CD14-positive monocyte (primary cell): ENCODE measurements at regions not wholly inside any gene's neighbourhood (a gene's known extent, or its start where the extent isn't known, plus 50 kb on each side); places are given as distances from the start of the nearest gene placed in this dataset.

Experiments used
- DNase-seq, 3 donors: peaks; one replicate each; pipeline ENCODE4 v3.0.0-alpha.2; 2011 to 2022
- H2AFZ ChIP-seq: 2 replicates; pipeline ENCODE4 v1.6.0; 2012; ENCODE audit warnings: mild to moderate bottlenecking, low read depth, low read length, inconsistent platforms; ENCODE audit not compliant: insufficient read depth, poor library complexity, severe bottlenecking
- H3K27ac ChIP-seq, 2 donors: 1 replicate in 1 of 2; 2 replicates in 1 of 2; pipeline ENCODE4 v1.5.1; 2012 to 2013; ENCODE audit warnings: low read length in 2 of 2, control low read depth in 1 of 2, inconsistent platforms in 1 of 2, low read depth in 1 of 2, mild to moderate bottlenecking in 1 of 2
- H3K27me3 ChIP-seq, 2 donors: one replicate each; pipeline versions ENCODE4 v1.6.0 to v1.6.1; 2011 to 2013; ENCODE audit warnings: low read length in 2 of 2; ENCODE audit not compliant: control insufficient read depth in 2 of 2, insufficient read depth in 2 of 2
- H3K36me3 ChIP-seq, 2 donors: replicated peaks in 1 of 2; 1 replicate in 1 of 2; 2 replicates in 1 of 2; pipeline versions ENCODE4 v1.5.1 to v1.6.1; 2012 to 2013; ENCODE audit warnings: low read length in 2 of 2, control low read depth in 1 of 2, inconsistent platforms in 1 of 2, mild to moderate bottlenecking in 1 of 2; ENCODE audit not compliant: insufficient read depth in 2 of 2, control insufficient read depth in 1 of 2
- H3K4me1 ChIP-seq, 2 donors: 1 replicate in 1 of 2; 2 replicates in 1 of 2; pipeline versions ENCODE4 v1.5.1 to v1.6.1; 2012 to 2013; ENCODE audit warnings: low read length in 2 of 2, control low read depth in 1 of 2, inconsistent platforms in 1 of 2, mild to moderate bottlenecking in 1 of 2, moderate library complexity in 1 of 2; ENCODE audit not compliant: insufficient read depth in 2 of 2, control insufficient read depth in 1 of 2
- H3K4me2 ChIP-seq: replicated peaks from 2 replicates; pipeline ENCODE3; 2012; ENCODE audit warnings: low read length, moderate library complexity, mild to moderate bottlenecking; ENCODE audit not compliant: poor library complexity, severe bottlenecking; ENCODE audit errors: extremely low read depth
- H3K4me3 ChIP-seq, 3 experiments: fragments of 200-600 bp in 1 of 3; sonication (generic) in 1 of 3; replicated peaks in 1 of 3; 1 replicate in 2 of 3; 2 replicates in 1 of 3; pipeline ENCODE4 v1.5.1; 2011 to 2013; ENCODE audit warnings: low read length in 3 of 3, mild to moderate bottlenecking in 3 of 3, control low read depth in 2 of 3, low read depth in 2 of 3, inconsistent platforms in 1 of 3, moderate library complexity in 1 of 3
- H3K79me2 ChIP-seq: 2 replicates; pipeline ENCODE4 v1.6.0; 2012; ENCODE audit warnings: mild to moderate bottlenecking, control low read depth, inconsistent platforms, low read length, moderate library complexity; ENCODE audit not compliant: insufficient read depth
- H3K9ac ChIP-seq: 2 replicates; pipeline ENCODE4 v1.6.0; 2017; ENCODE audit warnings: low read length, mild to moderate bottlenecking; ENCODE audit not compliant: insufficient read depth, poor library complexity, severe bottlenecking
- H3K9me3 ChIP-seq, 2 donors: replicated peaks in 1 of 2; 1 replicate in 1 of 2; 2 replicates in 1 of 2; pipeline versions ENCODE4 v1.5.1 to v1.6.1; 2012 to 2013; ENCODE audit warnings: low read length in 2 of 2, control low read depth in 1 of 2; ENCODE audit not compliant: control insufficient read depth in 1 of 2, insufficient read depth in 1 of 2
- H4K20me1 ChIP-seq: 2 replicates; pipeline ENCODE4 v1.6.0; 2012; ENCODE audit warnings: mild to moderate bottlenecking, low read length, control low read depth, moderate library complexity; ENCODE audit not compliant: insufficient read depth
- H3K27ac Mint-ChIP-seq, 7 donors: one replicate each; pipeline ENCODE4 v1.8.0; 2020; ENCODE audit warnings: mild to moderate bottlenecking in 7 of 7, mixed read lengths in 7 of 7, moderate library complexity in 6 of 7, inconsistent platforms in 2 of 7
- H3K27me3 Mint-ChIP-seq, 3 donors: one replicate each; pipeline ENCODE4 v1.8.0; 2021 to 2022; ENCODE audit warnings: low read depth in 3 of 3, mild to moderate bottlenecking in 3 of 3, mixed read lengths in 3 of 3, moderate library complexity in 3 of 3, inconsistent platforms in 1 of 3
- H3K36me3 Mint-ChIP-seq, 2 donors: one replicate each; pipeline ENCODE4 v1.8.0; 2020; ENCODE audit warnings: mixed read lengths in 2 of 2, inconsistent platforms in 1 of 2, mild to moderate bottlenecking in 1 of 2
- H3K4me1 Mint-ChIP-seq: one replicate; pipeline ENCODE4 v1.8.0; 2020; ENCODE audit warnings: mild to moderate bottlenecking, mixed read lengths
- H3K4me3 Mint-ChIP-seq, 2 donors: one replicate each; pipeline ENCODE4 v1.8.0; 2020; ENCODE audit warnings: mild to moderate bottlenecking in 2 of 2, mixed read lengths in 2 of 2, moderate library complexity in 1 of 2
- H3K9me3 Mint-ChIP-seq, 7 donors: one replicate each; pipeline ENCODE4 v1.8.0; 2020 to 2022; ENCODE audit warnings: mixed read lengths in 7 of 7, mild to moderate bottlenecking in 6 of 7, moderate library complexity in 6 of 7, inconsistent platforms in 2 of 7
- WGBS: methylation state at CpG from one replicate; pipeline ENCODE4 v1.1.5; 2013; ENCODE audit warnings: missing lambda C conversion rate; ENCODE audit not compliant: insufficient coverage; 5-methylcytosine and 5-hydroxymethylcytosine counted together
- intact Hi-C, 2 donors: fragments of 100-400 bp; cut with micrococcal nuclease; formaldehyde crosslinking; loops; one replicate each; pipeline versions ENCODE4 v1.15.0 to v1.15.1; 2023
- TF ChIP-seq, protein P1 (sequence below): fragments of 200-600 bp; IDR thresholded peaks from one replicate; pipeline ENCODE4 v1.8.0; 2022; ENCODE audit warnings: antibody characterized with exemption, mild to moderate bottlenecking

DNA sequence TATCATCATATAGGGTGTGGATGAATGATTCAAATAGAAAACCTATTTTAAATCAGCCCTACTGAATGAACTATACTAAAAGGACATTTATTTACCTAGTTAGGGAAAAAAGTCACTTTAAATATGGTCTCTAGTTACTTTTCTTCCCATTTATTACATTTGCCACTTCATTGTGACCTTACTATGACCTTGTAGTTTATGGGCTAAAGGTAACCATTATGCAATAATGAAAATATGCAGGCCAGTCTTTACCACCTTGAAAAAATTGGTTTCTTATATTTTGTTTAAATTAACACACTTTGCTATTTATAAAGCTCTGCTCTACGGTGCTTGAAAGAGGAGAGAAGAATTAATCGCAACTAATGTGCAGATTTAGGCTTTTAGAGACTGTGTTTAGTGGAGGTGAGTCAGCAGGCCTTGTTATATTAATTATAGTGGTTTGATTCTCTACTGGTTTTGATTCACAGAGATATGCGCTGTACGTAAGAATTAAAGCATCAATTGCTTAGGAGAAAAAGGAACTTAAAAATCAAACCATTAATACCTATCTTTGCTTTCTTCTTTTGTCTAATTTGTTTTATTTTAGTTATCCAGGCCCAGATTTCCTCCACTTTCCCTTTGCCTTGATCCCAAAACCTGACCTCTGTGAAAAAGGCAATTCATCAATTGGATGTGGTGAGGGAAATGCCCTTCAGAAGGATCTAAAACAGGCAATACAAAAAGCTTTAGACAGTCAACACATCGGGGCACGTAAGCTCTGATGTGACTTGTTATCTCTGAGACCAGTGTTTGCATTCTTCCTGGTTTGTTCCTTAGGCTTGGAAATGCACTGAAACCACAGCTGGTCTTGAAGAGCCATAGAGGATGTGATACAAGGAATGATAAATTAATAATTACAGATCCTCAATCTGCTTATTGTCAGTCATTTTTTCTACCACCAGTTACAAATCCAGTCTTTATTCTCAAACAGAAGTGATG, 141.2 kb upstream of the HDAC9 start:
- peak overlapping the region in 3 of 7 donors; percentile 16 to 70 (median 32) for H3K27ac Mint-ChIP-seq
- peaks cover 7 to 10% of the 10 kb centered on the region in 2 donors for H3K36me3 Mint-ChIP-seq
- peaks cover 3 to 10% of the 10 kb centered on the region in 2 donors for H3K4me1 ChIP-seq
- H3K4me1 Mint-ChIP-seq = peaks cover 10% of the 10 kb centered on the region
- H2AFZ ChIP-seq = no peak overlapping the region
- no peak for DNase-seq
- H3K9ac ChIP-seq = no peak overlapping the region
- H3K36me3 ChIP-seq = peaks cover 2 to 9% of the 10 kb centered on the region in 2 donors
- H3K4me2 ChIP-seq = no peak overlapping the region
- H3K4me3 ChIP-seq = no peak overlapping the region
- H3K9me3 ChIP-seq = no peaks in the 10 kb centered on the region
- peaks cover 76% of the 10 kb centered on the region for H4K20me1 ChIP-seq
- H3K27me3 ChIP-seq = no peaks in the 10 kb centered on the region
- peaks cover 84% of the 10 kb centered on the region for H3K79me2 ChIP-seq
- peak overlapping the region in 1 of 2 donors; percentile 47 for H3K27ac ChIP-seq
- 40% methylated on average over 2 of the region's 6 CpGs for WGBS
- H3K4me3 Mint-ChIP-seq = no peak overlapping the region
- peaks cover 0 to 1% (median 0%) of the 10 kb centered on the region in 3 donors for H3K27me3 Mint-ChIP-seq
- TF ChIP-seq, protein P1, sequence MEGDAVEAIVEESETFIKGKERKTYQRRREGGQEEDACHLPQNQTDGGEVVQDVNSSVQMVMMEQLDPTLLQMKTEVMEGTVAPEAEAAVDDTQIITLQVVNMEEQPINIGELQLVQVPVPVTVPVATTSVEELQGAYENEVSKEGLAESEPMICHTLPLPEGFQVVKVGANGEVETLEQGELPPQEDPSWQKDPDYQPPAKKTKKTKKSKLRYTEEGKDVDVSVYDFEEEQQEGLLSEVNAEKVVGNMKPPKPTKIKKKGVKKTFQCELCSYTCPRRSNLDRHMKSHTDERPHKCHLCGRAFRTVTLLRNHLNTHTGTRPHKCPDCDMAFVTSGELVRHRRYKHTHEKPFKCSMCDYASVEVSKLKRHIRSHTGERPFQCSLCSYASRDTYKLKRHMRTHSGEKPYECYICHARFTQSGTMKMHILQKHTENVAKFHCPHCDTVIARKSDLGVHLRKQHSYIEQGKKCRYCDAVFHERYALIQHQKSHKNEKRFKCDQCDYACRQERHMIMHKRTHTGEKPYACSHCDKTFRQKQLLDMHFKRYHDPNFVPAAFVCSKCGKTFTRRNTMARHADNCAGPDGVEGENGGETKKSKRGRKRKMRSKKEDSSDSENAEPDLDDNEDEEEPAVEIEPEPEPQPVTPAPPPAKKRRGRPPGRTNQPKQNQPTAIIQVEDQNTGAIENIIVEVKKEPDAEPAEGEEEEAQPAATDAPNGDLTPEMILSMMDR = no peak
- H3K9me3 Mint-ChIP-seq = no peaks in the 10 kb centered on the region
- intact Hi-C loops = no loop called here

DNA sequence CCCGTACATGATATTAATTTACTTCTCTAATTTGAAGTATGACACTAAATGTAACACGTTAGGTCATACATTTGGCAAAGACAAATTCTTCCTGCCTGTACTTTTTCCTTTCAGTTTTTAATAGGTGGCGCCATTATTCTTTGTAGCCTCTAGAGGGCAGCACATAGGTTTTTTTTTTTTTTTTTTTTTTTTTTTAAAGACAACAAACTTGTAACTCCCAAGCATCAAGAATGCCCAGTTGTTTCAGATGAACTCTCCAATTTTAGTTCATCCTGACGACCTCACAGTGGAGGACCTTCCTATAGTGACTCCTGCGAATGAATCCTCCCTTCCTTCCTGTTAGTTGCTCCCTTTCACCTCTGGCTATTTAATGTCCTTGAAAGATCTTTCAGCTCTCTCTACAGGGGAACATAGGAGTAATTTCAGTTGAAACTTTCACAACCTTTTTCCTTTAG, 139.3 kb upstream of the HDAC9 start:
- Mint-ChIP-seq H3K27me3 (peaks cover 0 to 2% (median 1%) of the 10 kb centered on the region in 3 donors), H3K4me3 (no peak overlapping the region), H3K27ac (peak overlapping the region in 6 of 7 donors; percentile 70 to 86 (median 83)), H3K4me1 (peaks cover 10% of the 10 kb centered on the region), H3K9me3 (no peaks in the 10 kb centered on the region), H3K36me3 (peaks cover 5 to 10% of the 10 kb centered on the region in 2 donors)
- intact Hi-C loops = no loop called here
- Histone ChIP-seq H3K9me3 (no peaks in the 10 kb centered on the region), H4K20me1 (peaks cover 79% of the 10 kb centered on the region), H3K27ac (peak overlapping the region in 1 of 2 donors; percentile 47), H3K4me3 (peak overlapping the region in 1 of 3 experiments; percentile 21), H2AFZ (no peak overlapping the region), H3K4me1 (peaks cover 3 to 10% of the 10 kb centered on the region in 2 donors), H3K27me3 (no peaks in the 10 kb centered on the region), H3K9ac (no peak overlapping the region), H3K79me2 (peaks cover 85% of the 10 kb centered on the region), H3K36me3 (peaks cover 2 to 9% of the 10 kb centered on the region in 2 donors), H3K4me2 (peak overlapping the region; percentile 50)
- 0% methylated on average over 1 of the region's 5 CpGs for WGBS
- TF ChIP-seq, protein P1 = peak; percentile 83
- peak; percentile 51 to 75 (median 63) for DNase-seq
